ENCODE measurements at regions not wholly inside any gene's neighbourhood (a gene's known extent, or its start where the extent isn't known, plus 50 kb on each side); places are given as distances from the start of the nearest gene placed in this dataset.

- intact Hi-C loops (cut with micrococcal nuclease): no loop called here
These were observed 616.0 kb downstream of the USP25 start for GRCh38 chr21:16345757-16346156.

- intact Hi-C loops (cut with micrococcal nuclease): no loop called here
These were observed 617.4 kb downstream of the USP25 start for GRCh38 chr21:16347223-16347622.

DNA sequence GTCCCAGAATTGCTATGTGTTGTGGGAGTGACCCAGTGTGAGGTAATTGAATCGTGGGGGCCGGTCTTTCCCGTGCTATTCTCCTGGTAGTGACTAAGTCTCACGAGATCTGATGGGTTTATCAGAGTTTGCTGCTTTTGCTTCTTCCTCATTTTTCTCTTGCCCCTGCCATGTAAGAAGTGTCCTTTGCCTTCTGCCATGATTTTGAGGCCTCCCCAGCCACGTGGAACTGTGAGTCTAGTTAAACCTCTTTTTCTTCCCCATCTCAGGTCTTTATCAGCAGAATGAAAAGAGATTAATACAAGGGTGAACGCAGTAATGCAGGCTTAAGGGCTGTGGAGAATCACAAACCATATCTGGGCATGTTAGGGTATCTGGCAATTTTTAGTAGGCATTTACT lies 624.0 kb downstream of the USP25 start:
- intact Hi-C loops (cut with micrococcal nuclease): no loop called here

DNA sequence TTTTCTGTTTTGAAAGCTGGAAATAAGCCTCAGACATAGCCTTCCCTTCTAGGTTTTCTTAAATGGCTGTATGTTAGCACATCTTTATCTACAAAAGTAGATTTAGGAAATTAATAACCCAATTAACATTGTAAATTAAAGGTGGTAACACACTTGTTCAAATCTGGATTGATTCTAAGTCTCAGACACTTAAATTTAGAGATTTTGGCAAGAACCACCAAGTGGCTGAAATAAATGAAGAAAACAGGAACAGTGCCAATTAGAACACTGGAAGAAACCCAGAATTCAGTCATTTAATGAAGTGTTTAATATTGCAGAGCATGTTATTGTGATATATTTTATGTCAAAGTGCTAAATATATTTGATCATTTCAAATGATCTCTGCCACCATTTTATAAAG lies 628.2 kb downstream of the USP25 start:
- intact Hi-C loops (cut with micrococcal nuclease): no loop called here

DNA sequence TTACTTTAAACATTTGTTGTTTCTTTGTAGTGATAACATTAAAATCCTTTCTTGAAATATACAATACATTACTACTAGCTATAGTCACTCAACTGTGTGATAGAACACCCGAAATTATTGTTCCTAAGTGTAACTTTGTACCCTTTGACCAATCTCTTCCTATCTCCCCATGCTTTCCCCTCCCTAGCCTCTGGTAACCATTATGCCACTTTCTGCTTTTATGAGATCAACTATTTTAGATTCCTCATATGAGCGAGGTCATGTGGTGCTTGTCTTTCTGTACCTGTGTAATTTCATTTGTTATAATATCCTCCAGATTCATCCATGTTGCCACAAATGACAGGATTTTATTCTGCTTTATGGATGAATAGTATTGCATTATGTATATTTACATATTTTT lies 629.0 kb downstream of the USP25 start:
- intact Hi-C loops (cut with micrococcal nuclease): no loop called here

GRCh38 chr21:16363100-16363499 lies 633.3 kb downstream of the USP25 start:
- intact Hi-C loops (cut with micrococcal nuclease): no loop called here

GRCh38 chr21:16363518-16363917 lies 633.7 kb downstream of the USP25 start:
- intact Hi-C loops (cut with micrococcal nuclease): no loop called here

GRCh38 chr21:16366207-16366606 lies 636.4 kb downstream of the USP25 start:
- intact Hi-C loops (cut with micrococcal nuclease): no loop called here

- intact Hi-C loops (cut with micrococcal nuclease): no loop called here
These were observed 637.3 kb downstream of the USP25 start for GRCh38 chr21:16367079-16367478.

GRCh38 chr21:16370186-16370585 lies 640.4 kb downstream of the USP25 start:
- intact Hi-C loops (cut with micrococcal nuclease): no loop called here

GRCh38 chr21:16372586-16372985 lies 642.8 kb downstream of the USP25 start:
- intact Hi-C loops (cut with micrococcal nuclease): no loop called here

DNA sequence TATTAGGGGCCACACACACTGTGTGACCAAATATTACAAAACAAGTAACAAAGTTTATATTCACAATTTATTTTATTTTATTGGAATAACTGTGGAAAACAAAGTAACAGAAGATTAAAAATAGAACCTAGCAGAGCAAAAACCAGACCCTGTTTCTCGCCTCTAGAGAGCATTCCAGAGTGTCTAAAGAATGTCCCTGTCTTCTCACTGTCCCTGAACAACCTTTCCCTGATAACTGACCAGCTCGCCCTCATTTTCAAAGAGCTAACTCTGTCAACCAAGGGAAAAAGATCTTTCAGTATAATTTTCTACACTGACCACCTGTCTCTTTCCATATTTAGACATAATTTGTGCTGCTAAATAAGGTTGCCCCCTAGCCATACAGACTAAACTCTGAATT lies 646.9 kb downstream of the USP25 start:
- intact Hi-C loops (cut with micrococcal nuclease): no loop called here

- intact Hi-C loops (cut with micrococcal nuclease): no loop called here
These were observed 647.4 kb downstream of the USP25 start for GRCh38 chr21:16377120-16377658.

DNA sequence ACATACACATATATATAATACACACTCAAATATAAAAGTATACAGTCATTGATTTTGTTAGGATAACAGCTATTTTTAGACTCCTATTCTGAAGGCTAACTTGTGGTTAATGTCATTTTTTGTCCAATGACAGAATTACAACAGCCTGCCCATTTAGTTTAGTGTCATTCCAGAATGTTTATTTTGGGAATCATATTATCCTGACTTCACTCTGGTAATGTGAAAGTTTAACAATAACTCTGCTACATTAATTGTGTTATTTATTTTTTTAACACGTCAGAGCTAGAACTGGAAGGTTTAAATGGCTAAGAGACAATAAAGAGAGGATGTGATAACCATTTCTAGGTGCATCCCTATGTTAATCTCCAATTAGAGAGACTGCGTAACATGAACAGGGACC lies 648.1 kb downstream of the USP25 start:
- intact Hi-C loops (cut with micrococcal nuclease): no loop called here

GRCh38 chr21:16378525-16378924 lies 648.7 kb downstream of the USP25 start:
- intact Hi-C loops (cut with micrococcal nuclease): no loop called here

DNA sequence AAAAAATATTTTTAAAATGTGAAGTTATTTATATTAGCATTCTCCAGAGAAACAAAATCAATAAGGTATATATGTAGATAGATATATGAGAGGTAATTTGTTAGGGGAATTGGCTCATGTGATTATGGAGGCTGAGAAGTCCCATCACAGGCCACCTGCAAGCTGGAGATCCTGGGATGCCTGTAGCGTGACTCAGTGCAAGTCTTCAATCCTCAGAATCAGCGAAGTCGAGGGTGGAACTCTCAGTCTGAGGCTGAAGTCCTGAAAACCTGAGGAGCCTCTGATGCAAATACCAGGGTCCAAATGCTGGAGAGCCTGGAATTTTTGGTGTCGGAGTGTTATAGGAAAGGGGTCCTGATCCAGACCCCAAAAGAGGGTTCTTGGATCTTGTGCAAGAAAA lies 658.5 kb downstream of the USP25 start:
- intact Hi-C loops (cut with micrococcal nuclease): no loop called here

DNA sequence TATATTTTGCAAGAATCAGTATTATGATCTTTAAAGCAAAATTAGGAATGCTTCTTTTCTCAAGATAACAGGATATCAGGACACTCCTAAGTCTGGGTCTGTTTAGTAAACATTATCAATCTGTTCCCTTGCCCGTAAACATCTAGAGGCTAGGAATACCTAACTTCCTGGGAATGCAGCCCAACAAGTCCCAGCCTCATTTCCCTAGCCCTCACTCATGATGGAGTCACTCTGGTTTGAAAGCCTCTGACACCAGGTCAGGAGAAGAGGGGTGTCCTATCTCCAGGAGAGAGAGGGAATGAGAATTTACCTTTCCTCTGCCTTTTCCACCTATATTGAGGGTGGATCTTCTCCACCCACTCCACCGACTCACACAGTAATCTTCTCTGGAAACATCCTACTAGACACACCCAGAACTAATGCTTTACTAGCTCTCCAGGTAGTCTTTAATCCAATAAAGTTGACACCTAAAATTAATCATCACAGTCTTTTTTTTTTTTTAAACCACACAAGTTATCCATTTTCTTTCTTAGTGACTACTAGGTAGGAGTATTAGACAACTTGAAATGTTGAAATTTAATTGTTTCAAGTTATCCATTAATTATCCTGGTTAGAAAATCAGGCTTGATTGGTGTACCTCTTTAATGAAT lies 659.3 kb downstream of the USP25 start:
- intact Hi-C loops (cut with micrococcal nuclease): no loop called here

- intact Hi-C loops (cut with micrococcal nuclease): no loop called here
These were observed 659.9 kb downstream of the USP25 start for GRCh38 chr21:16389643-16390042.

GRCh38 chr21:16395285-16395684 lies 665.5 kb downstream of the USP25 start:
- intact Hi-C loops (cut with micrococcal nuclease): no loop called here

DNA sequence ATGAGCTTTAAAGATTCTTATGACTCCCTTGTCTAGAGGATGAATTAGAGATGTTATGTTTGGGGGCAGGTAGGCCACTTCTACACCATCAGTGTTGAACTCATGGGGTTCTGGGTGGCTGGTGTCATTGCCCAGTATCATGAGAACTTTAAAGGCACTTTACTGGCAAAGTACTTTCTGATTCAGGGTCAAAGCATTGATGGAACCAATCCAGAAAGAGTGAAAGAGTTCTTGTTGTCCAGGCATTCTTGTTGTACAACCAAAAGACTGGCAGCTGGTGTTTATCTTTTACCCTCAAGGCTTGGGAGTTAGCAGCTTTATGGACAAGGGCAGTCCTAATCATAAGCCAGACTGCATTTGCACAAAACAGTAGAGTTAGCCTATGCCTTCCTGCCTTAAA lies 673.0 kb downstream of the USP25 start:
- intact Hi-C loops (cut with micrococcal nuclease): no loop called here

- intact Hi-C loops (cut with micrococcal nuclease): no loop called here
These were observed 675.0 kb downstream of the USP25 start for GRCh38 chr21:16404776-16405175.

- intact Hi-C loops (cut with micrococcal nuclease): no loop called here
These were observed 676.6 kb downstream of the USP25 start for GRCh38 chr21:16406355-16406754.

- intact Hi-C loops (cut with micrococcal nuclease): no loop called here
These were observed 677.8 kb downstream of the USP25 start for GRCh38 chr21:16407403-16408240.

All from T-helper 2 cell treated with Interferon-gamma antibody and Interleukin-4, amounts not matched to agents 100 ng/mL and 5 ng/mL, for 36 hours (primary cell).